DND-41 (cell line): ENCODE measurements at regions not wholly inside any gene's neighbourhood (a gene's known extent, or its start where the extent isn't known, plus 50 kb on each side); places are given as distances from the start of the nearest gene placed in this dataset.

Experiments used
- ATAC-seq: fragments of 200-7000 bp; cut with Tn5 transposase; 3 replicates; pipeline ENCODE4 v1.9.1; 2021; ENCODE audit warnings: low read depth; ENCODE audit not compliant: insufficient read depth
- DNase-seq: peaks from one replicate; pipeline ENCODE4 v3.0.0-alpha.2; 2020
- H2AFZ ChIP-seq: 2 replicates; pipeline ENCODE4 v1.6.0; 2012; ENCODE audit warnings: low read depth, low read length
- H3K27ac ChIP-seq: 2 replicates; pipeline ENCODE4 v1.5.1; 2012; ENCODE audit warnings: low read length, inconsistent platforms
- H3K27me3 ChIP-seq: fragments of 200-600 bp; sonication (generic); 2 replicates; pipeline ENCODE4 v1.6.0; 2012; ENCODE audit warnings: low read length, mild to moderate bottlenecking, inconsistent platforms; ENCODE audit not compliant: insufficient read depth, poor library complexity
- H3K36me3 ChIP-seq: 2 replicates; pipeline ENCODE4 v1.5.1; 2012; ENCODE audit warnings: low read length, inconsistent platforms; ENCODE audit not compliant: insufficient read depth
- H3K4me1 ChIP-seq: 2 replicates; pipeline ENCODE4 v1.5.1; 2012; ENCODE audit warnings: mild to moderate bottlenecking, low read length; ENCODE audit not compliant: insufficient read depth
- H3K4me2 ChIP-seq: 2 replicates; pipeline ENCODE4 v1.6.0; 2012; ENCODE audit warnings: mild to moderate bottlenecking, moderate library complexity, low read length, inconsistent platforms; ENCODE audit not compliant: insufficient read depth
- H3K4me3 ChIP-seq, 2 experiments: fragments of 200-600 bp in 1 of 2; shearing (Covaris generic) in 1 of 2; 2 replicates each; pipeline ENCODE4 v1.5.1; 2012 to 2016; ENCODE audit warnings: inconsistent platforms in 2 of 2, low read length in 2 of 2, mild to moderate bottlenecking in 2 of 2, low read depth in 1 of 2, moderate library complexity in 1 of 2
- H3K79me2 ChIP-seq: 2 replicates; pipeline ENCODE4 v1.6.0; 2012; ENCODE audit warnings: low read length, inconsistent platforms; ENCODE audit not compliant: insufficient read depth
- H3K9ac ChIP-seq: 2 replicates; pipeline ENCODE4 v1.6.0; 2012; ENCODE audit warnings: low read depth, mild to moderate bottlenecking, inconsistent platforms, low read length, moderate library complexity
- H3K9me3 ChIP-seq: 2 replicates; pipeline ENCODE4 v1.5.1; 2012; ENCODE audit warnings: low read length, moderate library complexity, mild to moderate bottlenecking, inconsistent platforms; ENCODE audit not compliant: insufficient read depth, severe bottlenecking
- H4K20me1 ChIP-seq: 2 replicates; pipeline ENCODE4 v1.6.0; 2012; ENCODE audit warnings: low read length; ENCODE audit not compliant: insufficient read depth
- EZH2 ChIP-seq: IDR thresholded peaks from 3 replicates; pipeline ENCODE4 v1.6.1; 2012; ENCODE audit warnings: borderline replicate concordance, low read depth, mild to moderate bottlenecking, moderate library complexity, low read length, inconsistent platforms; ENCODE audit not compliant: severe bottlenecking
- TF ChIP-seq, protein P1 (sequence below): IDR thresholded peaks from 2 replicates; pipeline ENCODE4 v1.5.1; 2012; ENCODE audit warnings: borderline replicate concordance, low read length, moderate library complexity, mild to moderate bottlenecking; ENCODE audit not compliant: poor library complexity, severe bottlenecking; ENCODE audit errors: extremely low read depth

DNA sequence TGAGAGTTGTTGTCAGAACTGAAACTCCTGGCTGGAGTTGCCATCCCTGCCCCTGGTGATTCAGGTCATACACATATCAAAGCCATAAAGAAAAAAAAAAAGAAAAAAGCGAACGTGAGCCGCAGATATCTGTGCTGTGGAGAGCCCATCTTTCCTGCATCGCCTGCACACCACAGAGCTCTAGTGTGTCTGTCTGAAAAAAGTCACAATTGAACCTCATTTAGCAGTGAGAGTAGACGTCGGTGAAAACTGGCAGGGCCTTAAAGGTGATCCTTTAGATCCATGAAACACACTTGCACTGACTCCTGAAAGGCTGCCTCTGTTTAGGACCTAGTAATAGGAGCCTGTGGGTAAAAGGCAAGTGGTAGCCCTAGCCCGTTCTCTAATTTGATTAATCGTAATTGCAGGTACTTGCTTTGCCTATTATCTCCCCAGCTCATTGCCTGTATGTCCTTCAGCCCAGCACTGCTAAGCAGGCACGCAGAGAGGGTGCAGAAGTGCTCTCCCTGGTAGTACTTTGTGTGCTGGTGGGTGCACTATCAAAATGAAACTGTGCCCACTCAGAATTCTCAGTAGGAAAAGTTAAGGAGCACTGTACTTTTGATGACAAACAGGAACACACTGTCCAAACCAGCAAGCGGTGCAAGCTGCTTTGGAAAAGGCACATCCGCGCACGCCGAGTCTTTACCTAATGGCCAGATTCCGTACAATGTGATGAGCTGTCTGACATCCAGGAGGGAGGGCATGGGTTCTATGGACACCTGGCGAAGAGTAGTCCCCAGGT is 103.5 kb upstream of the ASB18 start:
- H3K9me3 ChIP-seq = no peaks in the 10 kb centered on the region
- H3K9ac ChIP-seq = no peak overlapping the region
- H3K79me2 ChIP-seq = no peaks in the 10 kb centered on the region
- H3K4me2 ChIP-seq = no peak overlapping the region; the same call in 1 of the 2 replicates
- DNase-seq (no peak), ATAC-seq (no peak)
- H2AFZ ChIP-seq = no peak overlapping the region
- H3K27me3 ChIP-seq = peaks cover 62% of the 10 kb centered on the region
- peaks cover 22% of the 10 kb centered on the region for H3K4me1 ChIP-seq
- H3K36me3 ChIP-seq = no peaks in the 10 kb centered on the region
- H3K4me3 ChIP-seq = no peak overlapping the region
- TF ChIP-seq, protein P1, sequence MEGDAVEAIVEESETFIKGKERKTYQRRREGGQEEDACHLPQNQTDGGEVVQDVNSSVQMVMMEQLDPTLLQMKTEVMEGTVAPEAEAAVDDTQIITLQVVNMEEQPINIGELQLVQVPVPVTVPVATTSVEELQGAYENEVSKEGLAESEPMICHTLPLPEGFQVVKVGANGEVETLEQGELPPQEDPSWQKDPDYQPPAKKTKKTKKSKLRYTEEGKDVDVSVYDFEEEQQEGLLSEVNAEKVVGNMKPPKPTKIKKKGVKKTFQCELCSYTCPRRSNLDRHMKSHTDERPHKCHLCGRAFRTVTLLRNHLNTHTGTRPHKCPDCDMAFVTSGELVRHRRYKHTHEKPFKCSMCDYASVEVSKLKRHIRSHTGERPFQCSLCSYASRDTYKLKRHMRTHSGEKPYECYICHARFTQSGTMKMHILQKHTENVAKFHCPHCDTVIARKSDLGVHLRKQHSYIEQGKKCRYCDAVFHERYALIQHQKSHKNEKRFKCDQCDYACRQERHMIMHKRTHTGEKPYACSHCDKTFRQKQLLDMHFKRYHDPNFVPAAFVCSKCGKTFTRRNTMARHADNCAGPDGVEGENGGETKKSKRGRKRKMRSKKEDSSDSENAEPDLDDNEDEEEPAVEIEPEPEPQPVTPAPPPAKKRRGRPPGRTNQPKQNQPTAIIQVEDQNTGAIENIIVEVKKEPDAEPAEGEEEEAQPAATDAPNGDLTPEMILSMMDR = no peak
- no peak for TF ChIP-seq EZH2
- peaks cover 16% of the 10 kb centered on the region for H4K20me1 ChIP-seq
- no peak overlapping the region for H3K27ac ChIP-seq

DNA sequence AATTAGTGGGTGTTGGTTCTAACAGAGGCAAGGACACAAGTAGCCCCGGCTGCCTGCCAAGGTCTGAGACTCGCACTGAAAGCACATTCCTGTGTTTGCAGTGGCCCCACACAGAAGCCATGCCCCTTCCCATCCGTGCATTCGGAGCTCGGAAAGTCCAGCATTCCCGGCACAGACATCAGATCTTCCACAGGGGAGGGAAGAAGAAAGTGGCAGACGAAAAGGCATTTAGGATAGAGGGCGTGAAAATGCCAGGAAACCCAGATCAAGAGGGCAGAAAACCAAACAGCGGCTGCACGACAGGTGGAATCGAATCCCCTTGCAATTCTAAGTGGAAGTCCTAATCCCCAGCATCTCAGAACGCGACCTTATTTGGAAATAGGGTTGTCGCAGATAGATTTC is 105.5 kb upstream of the ASB18 start:
- Histone ChIP-seq H3K4me2 (no peak overlapping the region), H3K9me3 (no peaks in the 10 kb centered on the region), H3K27me3 (peaks cover 44% of the 10 kb centered on the region), H3K79me2 (no peaks in the 10 kb centered on the region), H4K20me1 (peaks cover 16% of the 10 kb centered on the region), H3K9ac (no peak overlapping the region), H3K4me3 (no peak overlapping the region), H2AFZ (no peak overlapping the region), H3K4me1 (peaks cover 22% of the 10 kb centered on the region), H3K36me3 (no peaks in the 10 kb centered on the region), H3K27ac (no peak overlapping the region)
- no peak for DNase-seq
- TF ChIP-seq, protein P1 = no peak
- TF ChIP-seq EZH2 = no peak
- no peak for ATAC-seq

DNA sequence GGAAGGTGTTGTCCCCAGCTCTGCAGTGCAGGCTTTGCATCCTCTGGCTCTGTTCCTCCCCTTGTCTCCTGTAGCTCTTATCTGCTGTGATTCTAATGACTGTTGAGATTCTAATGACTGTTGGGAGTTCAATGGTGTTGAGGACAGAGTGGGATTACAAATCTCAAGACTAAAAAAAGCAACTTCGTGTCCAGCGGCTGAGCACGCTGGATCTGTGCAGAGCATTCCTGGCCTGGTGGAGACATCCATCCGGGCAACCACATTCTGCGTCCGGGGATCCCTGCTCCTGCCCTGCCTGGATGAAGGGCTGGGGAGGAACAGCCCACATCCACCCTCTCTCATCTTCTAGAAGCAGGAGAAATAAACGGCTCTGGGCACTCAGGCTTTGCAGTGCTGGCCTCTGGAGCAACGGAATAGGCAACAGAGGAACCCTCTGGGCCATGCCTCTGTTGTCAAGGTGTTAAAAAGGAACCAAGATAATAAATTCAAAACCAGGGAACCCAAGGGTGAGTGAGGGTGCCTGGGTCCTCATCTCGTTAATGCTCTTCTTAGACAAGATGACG is 106.7 kb upstream of the ASB18 start:
- H2AFZ ChIP-seq = no peak overlapping the region
- H3K27ac ChIP-seq = no peak overlapping the region
- no peak overlapping the region for H3K4me3 ChIP-seq
- H3K36me3 ChIP-seq = no peaks in the 10 kb centered on the region
- no peaks in the 10 kb centered on the region for H3K9me3 ChIP-seq
- TF ChIP-seq EZH2 = no peak
- TF ChIP-seq, protein P1 = no peak
- peaks cover 4% of the 10 kb centered on the region for H4K20me1 ChIP-seq
- peaks cover 18% of the 10 kb centered on the region for H3K4me1 ChIP-seq
- H3K27me3 ChIP-seq = peaks cover 33% of the 10 kb centered on the region
- DNase-seq (no peak), ATAC-seq (no peak)
- H3K79me2 ChIP-seq = no peaks in the 10 kb centered on the region
- no peak overlapping the region for H3K4me2 ChIP-seq
- H3K9ac ChIP-seq = no peak overlapping the region
